ENCODE measurements at regions not wholly inside any gene's neighbourhood (a gene's known extent, or its start where the extent isn't known, plus 50 kb on each side); places are given as distances from the start of the nearest gene placed in this dataset.

DNA sequence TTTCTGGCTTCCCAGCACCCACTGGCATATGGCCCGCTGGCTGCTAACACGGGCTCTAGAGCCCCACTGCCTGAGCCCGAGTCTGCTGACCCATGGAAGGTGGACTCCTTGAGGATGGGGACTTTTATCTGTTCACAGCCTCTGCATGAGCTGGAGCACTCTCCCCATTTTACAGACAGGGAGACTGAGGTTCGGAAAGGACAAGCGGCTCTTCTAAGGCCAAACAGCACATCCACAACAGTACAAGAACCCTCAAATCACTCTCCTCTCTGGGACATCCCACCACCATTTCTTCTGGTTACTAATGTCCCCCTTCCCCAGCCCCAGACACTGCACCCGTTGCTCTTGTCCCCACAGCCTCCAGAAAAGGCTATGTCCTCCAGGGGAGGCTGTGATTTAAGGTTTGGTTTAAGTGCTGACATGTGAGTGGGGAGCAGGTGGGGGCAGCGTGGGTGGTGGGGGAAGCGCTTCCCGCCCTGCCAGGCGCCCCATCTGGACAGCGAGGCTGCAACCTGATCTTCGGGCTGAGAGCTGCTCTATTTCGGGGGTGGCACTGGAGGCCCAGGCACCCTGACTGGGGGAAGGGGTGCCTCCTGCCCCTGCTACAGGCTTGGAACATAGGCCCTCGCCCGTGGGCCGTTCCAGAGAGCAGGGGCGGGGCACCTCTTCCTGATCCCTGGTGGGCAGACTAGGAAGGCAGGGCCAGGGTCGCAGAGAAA is 104.8 kb upstream of the WNT4 start:
- ATAC-seq (no peak), DNase-seq (ENCODE audit: low spot score) (no peak)
- no peaks in the 10 kb centered on the region for H3K9me2 ChIP-seq (ENCODE audit: insufficient read depth)
- Mint-ChIP-seq H3K27me3 (ENCODE audit: insufficient read depth, low read depth, poor library complexity) (peaks cover 28% of the 10 kb centered on the region), H3K9me3 (no peaks in the 10 kb centered on the region), H3K36me3 (ENCODE audit: low read depth) (no peaks in the 10 kb centered on the region; the same call in 2 of the 3 replicates), H3K4me3 (no peak overlapping the region), H3K4me1 (peaks cover 36% of the 10 kb centered on the region), H3K27ac (no peak overlapping the region)
- no peaks in the 10 kb centered on the region for H3K79me2 ChIP-seq (replicated peaks; ENCODE audit: insufficient read depth)
- no peaks in the 10 kb centered on the region for H3F3A ChIP-seq (replicated peaks; ENCODE audit: low read depth)
- H3K27me3 ChIP-seq (ENCODE audit: insufficient read depth): no peaks in the 10 kb centered on the region
- H2AFZ ChIP-seq: no peak overlapping the region
- 0 out of 2 replicates have a peak, but pooled peaks cover 5% of the 10 kb centered on the region for H3K4me1 ChIP-seq (ENCODE audit: insufficient read depth)
- H4K20me1 ChIP-seq (replicated peaks; ENCODE audit: insufficient read depth): no peaks in the 10 kb centered on the region
- H3K4me3 ChIP-seq: no peak overlapping the region
- no peak overlapping the region for H3K4me2 ChIP-seq
- no peak overlapping the region for H3K27ac ChIP-seq (ENCODE audit: low read depth)
- TF ChIP-seq EZH2 (IDR thresholded peaks at IDR 0.05; ENCODE audit: low read depth, unreplicated experiment) (no peak), ZNF114 (CRISPR knock-in tag; IDR thresholded peaks at IDR 0.05) (no peak), CREB1 (CRISPR knock-in tag; IDR thresholded peaks at IDR 0.05; ENCODE audit: low read depth) (no peak), JUNB (IDR thresholded peaks at IDR 0.05; ENCODE audit: unreplicated experiment) (no peak), STAT1 (IDR thresholded peaks at IDR 0.05; ENCODE audit: unreplicated experiment) (no peak), POLR2AphosphoS5 (IDR thresholded peaks at IDR 0.05; ENCODE audit: low read depth) (no peak), NANOG (IDR thresholded peaks at IDR 0.05; ENCODE audit: borderline replicate concordance) (no peak), EZH2phosphoT487 (IDR thresholded peaks at IDR 0.05; ENCODE audit: unreplicated experiment) (no peak), ZNF331 (CRISPR knock-in tag; IDR thresholded peaks at IDR 0.05; ENCODE audit: low read depth) (no peak)
- TF ChIP-seq, protein P1, sequence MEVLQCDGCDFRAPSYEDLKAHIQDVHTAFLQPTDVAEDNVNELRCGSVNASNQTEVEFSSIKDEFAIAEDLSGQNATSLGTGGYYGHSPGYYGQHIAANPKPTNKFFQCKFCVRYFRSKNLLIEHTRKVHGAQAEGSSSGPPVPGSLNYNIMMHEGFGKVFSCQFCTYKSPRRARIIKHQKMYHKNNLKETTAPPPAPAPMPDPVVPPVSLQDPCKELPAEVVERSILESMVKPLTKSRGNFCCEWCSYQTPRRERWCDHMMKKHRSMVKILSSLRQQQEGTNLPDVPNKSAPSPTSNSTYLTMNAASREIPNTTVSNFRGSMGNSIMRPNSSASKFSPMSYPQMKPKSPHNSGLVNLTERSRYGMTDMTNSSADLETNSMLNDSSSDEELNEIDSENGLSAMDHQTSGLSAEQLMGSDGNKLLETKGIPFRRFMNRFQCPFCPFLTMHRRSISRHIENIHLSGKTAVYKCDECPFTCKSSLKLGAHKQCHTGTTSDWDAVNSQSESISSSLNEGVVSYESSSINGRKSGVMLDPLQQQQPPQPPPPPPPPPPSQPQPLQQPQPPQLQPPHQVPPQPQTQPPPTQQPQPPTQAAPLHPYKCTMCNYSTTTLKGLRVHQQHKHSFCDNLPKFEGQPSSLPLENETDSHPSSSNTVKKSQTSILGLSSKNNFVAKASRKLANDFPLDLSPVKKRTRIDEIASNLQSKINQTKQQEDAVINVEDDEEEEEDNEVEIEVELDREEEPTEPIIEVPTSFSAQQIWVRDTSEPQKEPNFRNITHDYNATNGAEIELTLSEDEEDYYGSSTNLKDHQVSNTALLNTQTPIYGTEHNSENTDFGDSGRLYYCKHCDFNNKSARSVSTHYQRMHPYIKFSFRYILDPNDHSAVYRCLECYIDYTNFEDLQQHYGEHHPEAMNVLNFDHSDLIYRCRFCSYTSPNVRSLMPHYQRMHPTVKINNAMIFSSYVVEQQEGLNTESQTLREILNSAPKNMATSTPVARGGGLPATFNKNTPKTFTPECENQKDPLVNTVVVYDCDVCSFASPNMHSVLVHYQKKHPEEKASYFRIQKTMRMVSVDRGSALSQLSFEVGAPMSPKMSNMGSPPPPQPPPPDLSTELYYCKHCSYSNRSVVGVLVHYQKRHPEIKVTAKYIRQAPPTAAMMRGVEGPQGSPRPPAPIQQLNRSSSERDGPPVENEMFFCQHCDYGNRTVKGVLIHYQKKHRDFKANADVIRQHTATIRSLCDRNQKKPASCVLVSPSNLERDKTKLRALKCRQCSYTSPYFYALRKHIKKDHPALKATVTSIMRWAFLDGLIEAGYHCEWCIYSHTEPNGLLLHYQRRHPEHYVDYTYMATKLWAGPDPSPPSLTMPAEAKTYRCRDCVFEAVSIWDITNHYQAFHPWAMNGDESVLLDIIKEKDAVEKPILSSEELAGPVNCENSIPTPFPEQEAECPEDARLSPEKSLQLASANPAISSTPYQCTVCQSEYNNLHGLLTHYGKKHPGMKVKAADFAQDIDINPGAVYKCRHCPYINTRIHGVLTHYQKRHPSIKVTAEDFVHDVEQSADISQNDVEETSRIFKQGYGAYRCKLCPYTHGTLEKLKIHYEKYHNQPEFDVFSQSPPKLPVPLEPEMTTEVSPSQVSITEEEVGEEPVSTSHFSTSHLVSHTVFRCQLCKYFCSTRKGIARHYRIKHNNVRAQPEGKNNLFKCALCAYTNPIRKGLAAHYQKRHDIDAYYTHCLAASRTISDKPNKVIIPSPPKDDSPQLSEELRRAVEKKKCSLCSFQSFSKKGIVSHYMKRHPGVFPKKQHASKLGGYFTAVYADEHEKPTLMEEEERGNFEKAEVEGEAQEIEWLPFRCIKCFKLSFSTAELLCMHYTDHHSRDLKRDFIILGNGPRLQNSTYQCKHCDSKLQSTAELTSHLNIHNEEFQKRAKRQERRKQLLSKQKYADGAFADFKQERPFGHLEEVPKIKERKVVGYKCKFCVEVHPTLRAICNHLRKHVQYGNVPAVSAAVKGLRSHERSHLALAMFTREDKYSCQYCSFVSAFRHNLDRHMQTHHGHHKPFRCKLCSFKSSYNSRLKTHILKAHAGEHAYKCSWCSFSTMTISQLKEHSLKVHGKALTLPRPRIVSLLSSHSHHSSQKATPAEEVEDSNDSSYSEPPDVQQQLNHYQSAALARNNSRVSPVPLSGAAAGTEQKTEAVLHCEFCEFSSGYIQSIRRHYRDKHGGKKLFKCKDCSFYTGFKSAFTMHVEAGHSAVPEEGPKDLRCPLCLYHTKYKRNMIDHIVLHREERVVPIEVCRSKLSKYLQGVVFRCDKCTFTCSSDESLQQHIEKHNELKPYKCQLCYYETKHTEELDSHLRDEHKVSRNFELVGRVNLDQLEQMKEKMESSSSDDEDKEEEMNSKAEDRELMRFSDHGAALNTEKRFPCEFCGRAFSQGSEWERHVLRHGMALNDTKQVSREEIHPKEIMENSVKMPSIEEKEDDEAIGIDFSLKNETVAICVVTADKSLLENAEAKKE (CRISPR knock-in tag; IDR thresholded peaks at IDR 0.05): no peak
- TF ChIP-seq, protein P2, sequence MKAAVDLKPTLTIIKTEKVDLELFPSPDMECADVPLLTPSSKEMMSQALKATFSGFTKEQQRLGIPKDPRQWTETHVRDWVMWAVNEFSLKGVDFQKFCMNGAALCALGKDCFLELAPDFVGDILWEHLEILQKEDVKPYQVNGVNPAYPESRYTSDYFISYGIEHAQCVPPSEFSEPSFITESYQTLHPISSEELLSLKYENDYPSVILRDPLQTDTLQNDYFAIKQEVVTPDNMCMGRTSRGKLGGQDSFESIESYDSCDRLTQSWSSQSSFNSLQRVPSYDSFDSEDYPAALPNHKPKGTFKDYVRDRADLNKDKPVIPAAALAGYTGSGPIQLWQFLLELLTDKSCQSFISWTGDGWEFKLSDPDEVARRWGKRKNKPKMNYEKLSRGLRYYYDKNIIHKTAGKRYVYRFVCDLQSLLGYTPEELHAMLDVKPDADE (IDR thresholded peaks at IDR 0.05): no peak
- TF ChIP-seq, protein P3, sequence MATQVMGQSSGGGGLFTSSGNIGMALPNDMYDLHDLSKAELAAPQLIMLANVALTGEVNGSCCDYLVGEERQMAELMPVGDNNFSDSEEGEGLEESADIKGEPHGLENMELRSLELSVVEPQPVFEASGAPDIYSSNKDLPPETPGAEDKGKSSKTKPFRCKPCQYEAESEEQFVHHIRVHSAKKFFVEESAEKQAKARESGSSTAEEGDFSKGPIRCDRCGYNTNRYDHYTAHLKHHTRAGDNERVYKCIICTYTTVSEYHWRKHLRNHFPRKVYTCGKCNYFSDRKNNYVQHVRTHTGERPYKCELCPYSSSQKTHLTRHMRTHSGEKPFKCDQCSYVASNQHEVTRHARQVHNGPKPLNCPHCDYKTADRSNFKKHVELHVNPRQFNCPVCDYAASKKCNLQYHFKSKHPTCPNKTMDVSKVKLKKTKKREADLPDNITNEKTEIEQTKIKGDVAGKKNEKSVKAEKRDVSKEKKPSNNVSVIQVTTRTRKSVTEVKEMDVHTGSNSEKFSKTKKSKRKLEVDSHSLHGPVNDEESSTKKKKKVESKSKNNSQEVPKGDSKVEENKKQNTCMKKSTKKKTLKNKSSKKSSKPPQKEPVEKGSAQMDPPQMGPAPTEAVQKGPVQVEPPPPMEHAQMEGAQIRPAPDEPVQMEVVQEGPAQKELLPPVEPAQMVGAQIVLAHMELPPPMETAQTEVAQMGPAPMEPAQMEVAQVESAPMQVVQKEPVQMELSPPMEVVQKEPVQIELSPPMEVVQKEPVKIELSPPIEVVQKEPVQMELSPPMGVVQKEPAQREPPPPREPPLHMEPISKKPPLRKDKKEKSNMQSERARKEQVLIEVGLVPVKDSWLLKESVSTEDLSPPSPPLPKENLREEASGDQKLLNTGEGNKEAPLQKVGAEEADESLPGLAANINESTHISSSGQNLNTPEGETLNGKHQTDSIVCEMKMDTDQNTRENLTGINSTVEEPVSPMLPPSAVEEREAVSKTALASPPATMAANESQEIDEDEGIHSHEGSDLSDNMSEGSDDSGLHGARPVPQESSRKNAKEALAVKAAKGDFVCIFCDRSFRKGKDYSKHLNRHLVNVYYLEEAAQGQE (IDR thresholded peaks at IDR 0.05; ENCODE audit: unreplicated experiment): no peak
- TF ChIP-seq, protein P4, sequence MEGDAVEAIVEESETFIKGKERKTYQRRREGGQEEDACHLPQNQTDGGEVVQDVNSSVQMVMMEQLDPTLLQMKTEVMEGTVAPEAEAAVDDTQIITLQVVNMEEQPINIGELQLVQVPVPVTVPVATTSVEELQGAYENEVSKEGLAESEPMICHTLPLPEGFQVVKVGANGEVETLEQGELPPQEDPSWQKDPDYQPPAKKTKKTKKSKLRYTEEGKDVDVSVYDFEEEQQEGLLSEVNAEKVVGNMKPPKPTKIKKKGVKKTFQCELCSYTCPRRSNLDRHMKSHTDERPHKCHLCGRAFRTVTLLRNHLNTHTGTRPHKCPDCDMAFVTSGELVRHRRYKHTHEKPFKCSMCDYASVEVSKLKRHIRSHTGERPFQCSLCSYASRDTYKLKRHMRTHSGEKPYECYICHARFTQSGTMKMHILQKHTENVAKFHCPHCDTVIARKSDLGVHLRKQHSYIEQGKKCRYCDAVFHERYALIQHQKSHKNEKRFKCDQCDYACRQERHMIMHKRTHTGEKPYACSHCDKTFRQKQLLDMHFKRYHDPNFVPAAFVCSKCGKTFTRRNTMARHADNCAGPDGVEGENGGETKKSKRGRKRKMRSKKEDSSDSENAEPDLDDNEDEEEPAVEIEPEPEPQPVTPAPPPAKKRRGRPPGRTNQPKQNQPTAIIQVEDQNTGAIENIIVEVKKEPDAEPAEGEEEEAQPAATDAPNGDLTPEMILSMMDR (conservative IDR thresholded peaks at IDR 0.05; ENCODE audit: low read depth in 2 of 2): no peak
- H3K36me3 ChIP-seq (ENCODE audit: insufficient read depth): no peaks in the 10 kb centered on the region
